NT2/D1 (cell line): ENCODE measurements at regions not wholly inside any gene's neighbourhood (a gene's known extent, or its start where the extent isn't known, plus 50 kb on each side); places are given as distances from the start of the nearest gene placed in this dataset.

Experiments used
- YY1 ChIP-seq: IDR thresholded peaks from 2 replicates; pipeline ENCODE4 v1.6.1; 2011; ENCODE audit not compliant: insufficient read length, insufficient read depth
- ZNF274 ChIP-seq: IDR thresholded peaks from 2 replicates; pipeline ENCODE4 v1.6.1; 2011; ENCODE audit warnings: mild to moderate bottlenecking, low read depth, low read length

- TF ChIP-seq ZNF274 (no peak), YY1 (no peak)
Measured at GRCh38 chr5:163185315-163185714, 252.1 kb upstream of the CCNG1 start.
